ENCODE measurements at regions not wholly inside any gene's neighbourhood (a gene's known extent, or its start where the extent isn't known, plus 50 kb on each side); places are given as distances from the start of the nearest gene placed in this dataset.
A peak's percentile ranks its signal among the peaks of the same experiment; 100 is the strongest.
"Not testable (repeated sequence)": the region's sequence is repeated elsewhere in the genome, so short reads cannot be mapped to it uniquely, and the experiment has no call there.

DNA sequence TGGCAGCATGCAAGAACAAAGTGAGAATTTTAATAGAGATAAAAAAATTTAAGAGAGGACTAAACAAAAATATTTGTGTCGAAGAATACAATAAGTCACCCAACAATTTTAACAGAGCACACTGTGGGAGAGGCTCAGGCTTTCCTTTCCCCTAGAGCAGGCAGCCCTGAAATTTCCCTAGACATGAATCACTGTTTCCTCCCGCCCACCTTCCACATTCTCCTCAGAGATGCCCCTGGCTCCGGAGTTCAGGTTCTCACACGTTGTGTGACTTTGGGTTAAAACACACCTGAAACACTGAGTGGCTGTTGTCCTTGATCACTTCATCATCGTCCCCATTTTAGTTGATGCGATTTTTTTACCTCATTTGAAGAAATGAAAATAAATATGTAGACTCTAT lies 1231.1 kb downstream of the TMEM121 start:
- H4K20me1 ChIP-seq (ENCODE audit: control insufficient read depth, insufficient read depth, low read length, poor library complexity, severe bottlenecking); H3K4me1 Mint-ChIP-seq; H3K27me3 ChIP-seq (replicated peaks in 1 of 4; ENCODE audit: control extremely low read depth in 1 of 4, control insufficient read depth in 3 of 4, insufficient read depth in 4 of 4, low read length in 3 of 4); H3K4me3 Mint-ChIP-seq; H3K4me1 ChIP-seq (ENCODE audit: control insufficient read depth in 2 of 2, insufficient read depth in 2 of 2, low read length in 2 of 2); H2AFZ ChIP-seq (ENCODE audit: insufficient read depth, low read depth, low read length, poor library complexity, severe bottlenecking); ATAC-seq (ENCODE audit: low read depth); H3K4me3 ChIP-seq (ENCODE audit: control extremely low read depth in 1 of 5, extremely low read depth in 1 of 5, insufficient read depth in 1 of 5, low read depth in 2 of 5, low read length in 4 of 5); H3K9me3 ChIP-seq (ENCODE audit: control extremely low read depth in 1 of 3, control insufficient read depth in 2 of 3, insufficient read depth in 1 of 3, low read length in 2 of 3); H3K36me3 ChIP-seq (replicated peaks in 1 of 2; ENCODE audit: control extremely low read depth in 1 of 2, control insufficient read depth in 1 of 2, extremely low read depth in 1 of 2, insufficient read depth in 2 of 2, low read length in 1 of 2); H3K9ac ChIP-seq (ENCODE audit: low read length); CTCF ChIA-PET; intact Hi-C loops (cut with micrococcal nuclease); H3K27ac ChIP-seq (ENCODE audit: low read length in 2 of 2); DNase-seq; H3K27me3 Mint-ChIP-seq; H3K27ac Mint-ChIP-seq; H3K4me2 ChIP-seq (replicated peaks; ENCODE audit: low read depth, low read length, poor library complexity, severe bottlenecking); H3K79me2 ChIP-seq (ENCODE audit: control insufficient read depth, insufficient read depth, low read length); H3K9me3 Mint-ChIP-seq (ENCODE audit: insufficient read depth); POLR2A ChIA-PET: not testable (repeated sequence)
- WGBS (ENCODE audit: insufficient coverage), result no CpG with 5 or more reads among the region's 6 CpGs

DNA sequence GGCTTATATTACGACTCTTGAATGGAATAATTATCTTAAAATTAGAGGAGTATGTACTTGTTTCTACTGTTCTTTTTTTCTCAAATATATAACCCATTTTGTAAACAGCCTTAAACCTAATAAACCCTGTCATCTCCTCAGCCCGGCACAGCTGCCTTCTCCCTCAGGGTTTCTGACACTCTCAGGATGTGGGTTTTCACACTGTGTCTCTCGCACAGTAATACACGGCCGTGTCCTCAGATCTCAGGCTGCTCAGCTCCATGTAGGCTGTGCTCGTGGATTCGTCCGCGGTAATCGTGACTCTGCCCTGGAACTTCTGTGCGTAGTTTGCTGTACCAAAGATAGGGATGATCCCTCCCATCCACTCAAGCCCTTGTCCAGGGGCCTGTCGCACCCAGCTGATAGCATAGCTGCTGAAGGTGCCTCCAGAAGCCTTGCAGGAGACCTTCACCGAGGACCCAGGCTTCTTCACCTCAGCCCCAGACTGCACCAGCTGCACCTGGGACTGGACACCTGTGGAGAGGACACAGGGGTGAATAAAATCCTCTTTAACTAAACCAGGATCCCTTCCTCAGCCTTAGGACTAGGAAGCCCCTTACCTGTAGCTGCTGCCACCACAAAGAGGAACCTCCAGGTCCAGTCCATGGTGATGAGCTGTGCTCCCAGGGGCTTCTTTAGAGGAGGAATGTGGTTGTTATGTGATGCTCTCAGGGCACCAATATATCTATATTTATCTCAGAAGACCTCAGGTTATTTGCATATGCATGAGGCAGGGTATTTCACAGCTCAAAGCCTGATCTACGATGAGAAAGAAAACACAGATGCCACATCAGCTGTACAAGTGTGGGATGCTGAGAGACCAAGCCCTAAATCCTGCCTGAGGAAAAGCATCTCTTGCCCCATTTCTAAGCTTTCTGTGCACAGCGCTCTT lies 1235.8 kb downstream of the TMEM121 start:
- H3K27ac Mint-ChIP-seq, result not testable (repeated sequence)

More for the DNA sequence above, 1235.8 kb downstream of the TMEM121 start:
- H3K79me2 ChIP-seq (ENCODE audit: control insufficient read depth, insufficient read depth, low read length); intact Hi-C loops (cut with micrococcal nuclease); H3K36me3 ChIP-seq (replicated peaks in 1 of 2; ENCODE audit: control extremely low read depth in 1 of 2, control insufficient read depth in 1 of 2, extremely low read depth in 1 of 2, insufficient read depth in 2 of 2, low read length in 1 of 2); H3K4me3 Mint-ChIP-seq; H3K4me2 ChIP-seq (replicated peaks; ENCODE audit: low read depth, low read length, poor library complexity, severe bottlenecking); POLR2A ChIA-PET; H4K20me1 ChIP-seq (ENCODE audit: control insufficient read depth, insufficient read depth, low read length, poor library complexity, severe bottlenecking); H3K9me3 ChIP-seq (ENCODE audit: control extremely low read depth in 1 of 3, control insufficient read depth in 2 of 3, insufficient read depth in 1 of 3, low read length in 2 of 3); CTCF ChIA-PET; H3K9me3 Mint-ChIP-seq (ENCODE audit: insufficient read depth); H3K27me3 Mint-ChIP-seq; H2AFZ ChIP-seq (ENCODE audit: insufficient read depth, low read depth, low read length, poor library complexity, severe bottlenecking); H3K27me3 ChIP-seq (replicated peaks in 1 of 4; ENCODE audit: control extremely low read depth in 1 of 4, control insufficient read depth in 3 of 4, insufficient read depth in 4 of 4, low read length in 3 of 4); H3K9ac ChIP-seq (ENCODE audit: low read length); H3K4me3 ChIP-seq (ENCODE audit: control extremely low read depth in 1 of 5, extremely low read depth in 1 of 5, insufficient read depth in 1 of 5, low read depth in 2 of 5, low read length in 4 of 5): not testable (repeated sequence)
- DNase-seq (peak; percentile 55), ATAC-seq (ENCODE audit: low read depth) (peak; percentile 81)
- H3K4me1 Mint-ChIP-seq, result peaks cover 12% of the 10 kb centered on the region
- peak overlapping the region in 1 of 2 donors; percentile 38 for H3K27ac ChIP-seq (ENCODE audit: low read length in 2 of 2)
- WGBS (ENCODE audit: insufficient coverage), result no CpG with 5 or more reads among the region's 15 CpGs
- H3K4me1 ChIP-seq (ENCODE audit: control insufficient read depth in 2 of 2, insufficient read depth in 2 of 2, low read length in 2 of 2), result peaks cover 18 to 26% of the 10 kb centered on the region in 2 donors
